ENCODE measurements at regions not wholly inside any gene's neighbourhood (a gene's known extent, or its start where the extent isn't known, plus 50 kb on each side); places are given as distances from the start of the nearest gene placed in this dataset.
"Not testable (repeated sequence)": the region's sequence is repeated elsewhere in the genome, so short reads cannot be mapped to it uniquely, and the experiment has no call there.

- DNase-seq = no peak
These were observed 99.2 kb upstream of the PCBD1 start for GRCh38 chr10:70987396-70988130.

- DNase-seq = not testable (repeated sequence)
These were observed 101.8 kb upstream of the PCBD1 start for GRCh38 chr10:70990156-70990555.

- no peak for DNase-seq
These were observed 102.3 kb upstream of the PCBD1 start for GRCh38 chr10:70990681-70991080.

- no peak for DNase-seq
These were observed 103.1 kb upstream of the PCBD1 start for GRCh38 chr10:70991140-70992124.

GRCh38 chr10:70992436-70992835, 104.1 kb upstream of the PCBD1 start:
- no peak for DNase-seq

GRCh38 chr10:70993051-70993450, 104.7 kb upstream of the PCBD1 start:
- no peak for DNase-seq

- DNase-seq = no peak
These were observed 108.2 kb upstream of the PCBD1 start for GRCh38 chr10:70996549-70996948.

GRCh38 chr10:70997236-70997635, 108.9 kb upstream of the PCBD1 start:
- no peak for DNase-seq

GRCh38 chr10:70998086-70998485, 109.7 kb upstream of the PCBD1 start:
- no peak for DNase-seq

GRCh38 chr10:71001470-71001869, 113.1 kb upstream of the PCBD1 start:
- no peak for DNase-seq

- no peak for DNase-seq
These were observed 116.1 kb upstream of the PCBD1 start for GRCh38 chr10:71004176-71005075.

- DNase-seq = no peak
These were observed 117.3 kb upstream of the PCBD1 start for GRCh38 chr10:71005337-71006305.

GRCh38 chr10:71006506-71006905, 118.1 kb upstream of the PCBD1 start:
- DNase-seq = no peak

- no peak for DNase-seq
These were observed 119.2 kb upstream of the PCBD1 start for GRCh38 chr10:71007516-71007915.

- no peak for DNase-seq
These were observed 119.8 kb upstream of the PCBD1 start for GRCh38 chr10:71008150-71008549.

- DNase-seq = no peak
These were observed 120.8 kb upstream of the PCBD1 start for GRCh38 chr10:71009126-71009525.

GRCh38 chr10:71010730-71011129, 122.4 kb upstream of the PCBD1 start:
- peak in 1 of 51 donors; percentile 2 for DNase-seq

- no peak for DNase-seq
These were observed 122.8 kb upstream of the PCBD1 start for GRCh38 chr10:71011141-71011540.

- no peak for DNase-seq
These were observed 125.8 kb upstream of the PCBD1 start for GRCh38 chr10:71014021-71014805.
